GM19023 (cell line): ENCODE measurements at regions not wholly inside any gene's neighbourhood (a gene's known extent, or its start where the extent isn't known, plus 50 kb on each side); places are given as distances from the start of the nearest gene placed in this dataset.

ENCODE experiments used
- ATAC-seq: cut with Tn5 transposase; IDR thresholded peaks from one replicate; pipeline ENCODE4 v1.9.1; 2021; ENCODE audit warnings: mild to moderate bottlenecking, moderate library complexity; ENCODE audit not compliant: unreplicated experiment

DNA sequence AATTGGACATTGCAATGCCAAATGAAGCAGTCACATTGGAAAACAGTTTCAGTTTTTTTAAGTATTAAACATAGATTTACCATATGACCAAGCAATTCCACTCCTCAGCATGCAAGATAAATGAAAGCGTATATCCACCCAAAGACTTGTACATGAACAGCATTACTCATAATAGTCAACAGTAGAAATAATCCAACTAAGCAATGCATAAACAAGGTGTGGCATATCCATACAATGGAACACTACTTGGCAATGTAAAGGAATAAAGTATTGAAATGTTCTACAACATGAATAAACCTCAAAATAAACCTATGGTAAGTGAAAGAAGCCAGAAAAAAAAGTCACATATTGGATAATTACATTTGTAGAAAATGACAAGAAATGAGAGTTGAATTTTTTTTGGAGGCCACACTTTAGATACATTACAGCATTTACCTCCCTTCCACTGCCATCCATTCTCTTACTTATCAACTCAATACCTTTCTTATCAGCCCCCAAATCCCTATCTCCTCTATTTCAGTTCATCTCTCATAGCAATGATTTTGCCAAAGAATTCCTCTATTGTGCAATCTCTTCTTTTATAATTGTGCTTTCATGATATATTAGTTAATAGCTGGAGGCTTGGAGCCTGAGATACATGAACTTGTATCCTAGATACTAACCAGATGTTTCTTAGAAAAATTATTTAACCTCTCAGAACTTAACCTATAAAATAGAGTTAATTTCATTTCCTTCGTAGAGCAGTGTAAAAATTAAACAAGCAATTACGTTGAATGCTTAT lies 414.2 kb upstream of the C1orf87 start:
- ATAC-seq = no peak

DNA sequence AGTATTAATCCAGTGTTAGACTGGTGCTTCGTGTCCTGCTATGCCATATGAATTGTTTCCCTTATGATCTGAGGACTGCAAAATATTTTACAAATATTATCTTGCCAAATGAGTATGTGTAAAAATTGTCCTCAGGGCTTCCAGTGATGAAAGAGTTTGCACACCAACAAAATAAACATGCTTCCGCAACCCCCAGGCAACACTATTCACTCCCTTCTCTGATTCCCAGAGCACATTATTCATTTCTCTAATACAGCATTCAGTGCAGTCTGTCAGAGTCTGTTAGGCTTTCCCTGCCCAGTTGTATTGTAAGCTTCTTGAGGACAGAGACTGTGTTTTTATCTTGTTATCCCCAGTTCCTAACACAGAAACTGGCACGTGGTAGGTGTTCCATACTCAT lies 409.9 kb upstream of the C1orf87 start:
- ATAC-seq = no peak

DNA sequence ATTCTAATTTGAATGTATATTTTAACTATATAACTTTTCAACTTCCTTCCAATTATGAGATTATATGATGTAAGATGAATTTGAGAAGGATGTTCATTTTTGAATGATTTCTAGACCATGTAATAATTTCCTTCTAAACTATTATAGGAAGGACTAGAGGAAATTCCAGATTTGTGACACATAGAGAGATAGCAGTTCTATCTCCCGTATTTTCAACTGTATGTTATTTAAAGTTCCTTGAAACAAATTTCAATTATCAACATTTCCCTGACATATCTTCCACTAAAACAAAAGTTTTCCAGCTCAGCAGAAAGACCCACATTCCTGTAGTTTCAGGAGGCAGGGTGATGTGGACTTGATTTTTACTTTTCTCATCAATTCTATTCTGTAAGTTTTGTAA lies 396.7 kb upstream of the C1orf87 start:
- ATAC-seq = no peak

DNA sequence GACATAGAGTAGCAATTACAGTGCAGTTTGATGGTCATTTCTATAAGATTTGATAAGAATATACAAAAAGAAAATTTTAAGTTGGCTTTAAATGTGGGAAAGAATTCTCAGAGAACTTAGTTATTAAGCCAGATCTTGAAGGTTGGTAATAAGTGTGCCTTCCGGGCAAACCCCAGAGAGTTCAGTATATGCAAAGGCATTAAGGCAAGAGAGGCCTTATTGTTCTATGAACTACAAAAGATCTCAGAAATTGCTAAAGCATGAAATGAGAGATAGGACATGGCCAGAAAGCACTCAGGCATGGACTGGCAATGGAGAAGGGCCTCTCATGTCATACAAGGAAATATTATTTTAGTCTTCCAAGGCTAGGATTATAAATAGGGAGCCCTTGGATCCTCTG lies 390.2 kb upstream of the C1orf87 start:
- no peak for ATAC-seq

DNA sequence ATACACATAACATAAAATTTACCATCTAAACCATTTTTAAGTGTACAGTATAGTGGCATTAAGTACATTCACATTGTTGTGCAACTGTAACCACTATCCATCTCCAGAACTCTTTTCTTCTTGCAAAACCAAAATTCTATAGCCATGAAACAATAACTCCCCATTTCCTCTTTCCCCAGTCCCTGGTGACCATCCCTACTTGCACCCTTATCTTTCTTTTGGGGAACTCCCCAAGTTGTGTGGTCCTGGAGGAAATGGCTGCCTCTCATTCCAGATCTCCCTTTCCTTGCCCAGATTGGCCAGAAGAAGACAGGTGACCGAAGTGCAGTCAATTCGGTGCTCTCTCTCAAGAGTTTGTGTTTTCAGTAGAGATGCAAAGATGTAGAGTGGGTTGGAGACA lies 389.6 kb upstream of the C1orf87 start:
- ATAC-seq = no peak

DNA sequence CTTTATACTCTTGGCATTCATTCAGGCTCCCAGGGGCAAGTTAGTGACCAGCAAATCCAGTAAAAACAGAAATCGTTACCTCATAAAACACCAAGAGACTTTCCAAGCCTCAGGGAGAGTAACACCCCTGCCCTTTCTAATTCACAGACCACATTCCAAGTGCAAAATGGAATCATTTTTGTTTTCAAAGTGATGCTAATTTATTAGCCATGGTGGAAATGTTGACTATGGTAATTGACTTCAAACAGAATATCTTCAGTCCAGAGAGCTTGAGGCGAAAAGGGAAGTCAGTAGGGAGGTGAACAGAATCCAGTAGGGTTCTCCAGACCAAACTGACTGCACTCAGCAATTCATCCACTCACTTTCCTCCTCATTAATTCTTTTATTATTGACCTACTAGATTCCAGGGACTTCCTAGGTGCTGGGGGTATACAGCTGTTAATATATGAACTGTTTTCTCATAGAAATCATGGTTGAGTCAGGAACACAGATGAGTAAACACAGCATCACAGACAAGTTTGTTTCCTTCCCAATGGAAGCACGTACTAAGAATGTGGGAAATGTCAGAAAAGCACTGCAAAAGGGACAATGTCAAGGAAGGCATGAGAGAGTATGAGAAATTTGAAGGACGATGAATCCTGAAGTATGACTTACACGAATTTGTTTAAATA lies 388.5 kb upstream of the C1orf87 start:
- ATAC-seq = no peak

DNA sequence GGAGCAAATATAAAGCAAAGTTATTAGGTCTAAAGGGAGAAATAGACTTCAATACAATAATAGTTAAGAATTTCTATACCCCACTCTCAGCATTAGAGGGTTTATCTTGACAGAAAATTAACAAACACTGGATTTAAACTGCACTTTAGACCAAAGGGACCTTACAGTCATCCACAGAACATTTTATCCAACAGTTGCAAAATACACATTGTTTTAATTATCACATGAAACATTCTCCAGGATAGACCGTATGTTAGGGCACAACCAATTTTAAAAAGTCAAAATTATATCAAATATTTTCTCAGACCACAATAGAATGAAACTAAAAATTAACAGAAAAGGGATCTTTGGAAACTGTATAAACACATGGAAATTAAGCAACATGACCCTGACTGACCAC lies 384.5 kb upstream of the C1orf87 start:
- no peak for ATAC-seq

DNA sequence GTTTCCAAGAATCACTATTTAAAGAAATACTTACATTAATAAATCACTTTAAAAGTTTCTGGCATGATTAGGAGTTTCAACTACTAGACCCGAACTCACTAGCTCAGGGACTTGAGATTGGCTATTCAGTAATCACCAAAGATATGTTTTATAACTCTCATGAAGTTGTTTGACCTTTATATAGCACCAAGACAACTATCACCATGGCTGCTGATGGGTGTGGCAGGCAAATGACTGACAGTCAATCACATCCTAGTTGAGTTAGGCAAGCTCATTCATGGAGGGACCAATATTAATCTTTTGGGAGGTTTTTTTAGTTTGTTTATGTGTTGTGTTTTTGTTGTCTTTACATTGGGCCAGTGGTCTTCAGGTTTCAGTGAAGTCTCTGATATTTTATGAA lies 376.3 kb upstream of the C1orf87 start:
- no peak for ATAC-seq

DNA sequence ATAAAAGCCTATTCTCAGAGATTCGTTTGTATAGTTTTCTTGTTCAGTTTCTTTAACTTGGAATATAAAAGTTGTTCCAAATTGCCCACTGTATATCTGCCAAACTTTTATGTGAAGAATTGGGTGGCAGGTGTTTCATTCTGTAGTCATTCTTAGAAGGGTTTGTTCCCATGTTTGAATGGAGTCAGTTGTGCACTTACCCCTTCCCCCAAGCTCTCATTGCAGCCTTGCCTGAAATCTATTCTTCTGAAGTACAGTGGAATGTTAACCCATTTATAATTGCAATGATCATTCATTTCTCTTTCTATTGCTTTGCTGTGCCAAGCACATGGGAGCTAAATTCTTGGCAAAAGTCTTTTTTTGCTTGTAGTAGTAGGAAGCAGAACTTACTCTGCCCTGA lies 375.3 kb upstream of the C1orf87 start:
- ATAC-seq = no peak

DNA sequence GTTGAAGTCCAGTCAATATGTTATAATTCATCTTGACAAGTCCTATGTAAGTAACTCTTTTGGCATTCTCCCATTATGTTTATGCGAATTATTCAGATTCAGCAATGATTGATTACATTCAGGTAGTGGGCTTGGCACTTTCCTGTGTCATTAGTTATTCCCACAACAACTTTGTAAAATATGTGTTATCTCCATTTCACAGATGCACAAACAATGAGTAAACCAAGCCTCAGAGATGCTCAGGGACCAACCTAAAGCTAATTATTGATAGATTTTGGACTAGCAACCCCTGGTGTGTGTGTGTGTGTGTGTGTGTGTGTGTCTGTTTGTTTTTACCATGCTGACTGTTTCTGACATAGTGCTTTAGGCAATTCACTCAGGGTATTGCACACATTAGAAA lies 371.1 kb upstream of the C1orf87 start:
- no peak for ATAC-seq

DNA sequence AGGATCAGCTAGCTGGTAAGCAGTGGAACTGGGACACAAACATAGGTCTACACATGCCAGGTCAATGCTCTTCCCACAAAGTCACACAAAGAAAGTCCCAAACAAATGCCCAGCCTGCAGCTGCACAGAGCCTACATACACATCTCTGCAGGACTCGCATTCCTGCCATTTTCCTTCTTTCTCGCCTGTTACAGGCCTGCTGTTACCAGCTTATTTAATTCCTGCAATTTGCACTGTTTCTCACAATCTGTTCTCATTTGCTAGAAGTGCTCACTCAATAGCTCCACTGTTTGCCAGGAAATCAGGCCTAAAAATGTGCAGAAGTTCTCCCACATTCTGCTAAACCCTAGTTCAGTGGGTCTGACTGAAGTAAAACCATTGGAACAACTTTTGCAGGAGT lies 362.6 kb upstream of the C1orf87 start:
- no peak for ATAC-seq

DNA sequence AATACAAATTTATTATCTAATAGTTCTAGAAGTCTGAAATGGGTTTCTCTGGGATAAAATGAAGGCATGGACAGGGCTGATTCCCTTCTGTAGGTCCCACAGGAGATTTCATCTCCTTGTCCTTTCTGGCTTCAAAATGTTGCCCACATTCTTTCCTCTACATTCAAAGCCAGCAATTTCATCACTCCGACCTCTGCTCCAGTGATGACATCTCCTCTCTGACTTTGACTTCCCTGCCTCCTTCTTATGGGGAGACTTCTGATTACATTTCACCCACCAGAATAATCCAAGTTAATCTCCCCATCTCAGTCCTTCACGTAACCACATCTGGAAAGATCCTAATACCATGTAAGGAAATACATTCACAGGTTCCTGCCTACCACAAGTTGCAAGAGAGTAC lies 358.0 kb upstream of the C1orf87 start:
- ATAC-seq = no peak

DNA sequence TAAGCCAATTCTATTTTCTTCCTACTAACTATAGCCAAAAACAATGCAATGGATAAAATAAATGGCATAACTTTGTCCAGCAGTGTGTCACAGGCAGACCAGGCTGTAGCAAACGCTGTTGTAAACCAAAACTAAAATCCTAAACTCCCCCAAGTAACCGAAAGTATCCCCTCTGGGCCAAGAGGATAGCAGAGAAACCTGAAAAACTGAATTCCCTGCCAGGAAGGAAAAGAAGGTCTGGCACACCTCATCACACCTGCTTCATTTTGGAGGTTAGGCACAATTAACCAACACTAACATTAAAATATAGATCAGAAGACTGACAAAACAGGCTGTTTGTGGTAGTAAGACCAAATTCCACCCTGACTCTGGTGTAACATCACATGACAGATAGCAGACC lies 356.8 kb upstream of the C1orf87 start:
- ATAC-seq = no peak

DNA sequence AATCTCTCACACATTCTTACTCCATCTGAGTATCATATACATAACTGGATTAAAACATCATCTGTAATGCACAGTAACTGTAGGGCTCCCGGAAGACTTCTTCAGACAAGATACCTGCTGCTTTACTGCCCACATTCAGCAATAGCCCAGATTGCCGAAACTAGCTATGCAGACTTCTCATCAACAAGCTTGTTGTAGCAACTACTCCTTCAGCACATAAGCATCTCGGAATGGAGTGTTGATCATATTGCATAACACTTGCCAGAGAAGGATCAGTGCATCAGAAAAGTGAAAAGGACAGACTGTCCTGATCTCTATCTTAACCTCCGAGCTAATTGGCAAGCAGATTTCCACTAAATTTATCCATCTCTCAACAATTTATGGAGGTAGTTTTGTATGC lies 354.6 kb upstream of the C1orf87 start:
- ATAC-seq = no peak

DNA sequence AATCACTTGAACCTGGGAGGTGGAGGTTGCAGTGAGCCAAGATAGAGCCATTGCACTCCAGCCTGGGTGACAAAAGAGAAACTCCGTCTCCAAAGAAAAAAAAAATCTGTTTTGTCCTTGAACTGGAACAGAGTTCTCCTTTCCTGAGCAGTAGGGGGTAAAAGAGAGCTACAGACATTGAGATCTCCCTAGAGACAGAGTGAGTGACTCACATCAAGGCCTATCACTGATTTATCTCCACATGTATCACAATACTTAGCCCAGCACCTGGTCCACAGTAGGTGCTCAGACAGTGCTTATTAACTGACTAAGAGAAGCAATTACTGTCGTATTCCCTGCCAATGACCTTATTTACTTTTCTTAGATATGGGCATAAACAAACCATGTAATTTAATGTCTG lies 354.1 kb upstream of the C1orf87 start:
- ATAC-seq = no peak

DNA sequence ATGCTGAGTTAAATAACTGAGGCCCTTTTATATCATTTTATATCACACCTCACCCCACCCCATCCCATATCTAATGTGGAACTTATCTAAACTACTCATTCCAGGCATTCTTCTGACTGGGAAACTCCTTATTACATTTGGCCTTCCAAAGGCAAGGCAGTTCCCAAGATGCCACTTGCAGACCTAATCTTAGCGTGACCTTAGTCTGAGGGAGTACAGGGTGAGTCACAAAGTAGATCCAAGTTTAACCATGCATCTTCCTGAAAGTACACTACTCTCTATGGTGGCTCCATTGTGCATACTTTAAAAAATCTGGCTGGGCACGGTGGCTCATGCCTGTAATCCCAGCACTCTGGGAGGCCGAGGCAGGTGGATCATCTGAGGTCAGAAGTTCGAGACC lies 353.6 kb upstream of the C1orf87 start:
- ATAC-seq = no peak

DNA sequence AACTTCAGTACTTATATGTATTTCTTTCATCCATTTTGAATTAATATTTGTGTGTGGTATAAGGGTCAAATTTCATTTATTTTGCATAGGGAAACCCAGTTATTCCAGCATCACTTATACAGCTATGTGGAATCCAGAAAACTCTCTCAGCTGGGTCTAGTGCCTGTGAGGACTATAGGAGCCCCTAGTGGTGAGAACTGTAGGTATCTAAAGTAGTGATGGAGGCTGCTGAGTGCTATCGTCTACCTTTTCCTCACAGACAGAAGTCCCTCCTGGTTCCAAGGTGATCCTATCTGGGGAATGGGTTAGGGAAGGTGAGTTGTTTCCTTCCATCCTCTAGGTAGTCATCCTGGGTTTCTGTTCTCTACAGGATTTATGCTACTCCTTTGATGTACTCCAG lies 352.0 kb upstream of the C1orf87 start:
- ATAC-seq = peak; percentile 63

DNA sequence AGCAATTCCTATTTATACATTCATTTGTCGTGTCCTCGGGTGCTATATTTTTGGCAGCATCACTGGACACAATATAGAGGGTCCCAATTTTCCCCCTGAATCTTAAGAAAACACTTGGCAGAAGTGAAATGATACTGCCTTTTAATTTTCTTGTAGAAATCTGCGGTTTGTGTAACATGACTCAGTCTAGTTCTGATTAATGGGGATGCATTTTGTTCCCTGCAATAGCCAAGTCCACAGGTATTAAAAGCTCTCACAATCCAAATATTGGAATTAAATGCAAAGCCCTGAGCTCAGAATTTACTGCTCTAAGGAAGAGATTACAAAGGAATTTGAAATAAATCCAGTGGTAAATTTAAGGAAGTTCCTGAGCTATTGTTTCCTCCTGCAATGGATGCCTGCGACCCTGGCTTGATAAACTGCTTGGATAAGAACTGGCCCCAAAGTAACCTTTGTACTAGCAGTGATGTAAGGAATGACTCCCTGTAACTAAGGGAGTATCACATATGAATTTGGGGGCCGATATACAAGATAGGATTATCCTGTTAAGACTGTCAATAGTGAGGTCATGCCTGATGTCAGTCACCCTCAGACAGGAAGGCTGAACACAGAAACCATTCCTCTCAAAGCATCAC lies 349.7 kb upstream of the C1orf87 start:
- no peak for ATAC-seq

DNA sequence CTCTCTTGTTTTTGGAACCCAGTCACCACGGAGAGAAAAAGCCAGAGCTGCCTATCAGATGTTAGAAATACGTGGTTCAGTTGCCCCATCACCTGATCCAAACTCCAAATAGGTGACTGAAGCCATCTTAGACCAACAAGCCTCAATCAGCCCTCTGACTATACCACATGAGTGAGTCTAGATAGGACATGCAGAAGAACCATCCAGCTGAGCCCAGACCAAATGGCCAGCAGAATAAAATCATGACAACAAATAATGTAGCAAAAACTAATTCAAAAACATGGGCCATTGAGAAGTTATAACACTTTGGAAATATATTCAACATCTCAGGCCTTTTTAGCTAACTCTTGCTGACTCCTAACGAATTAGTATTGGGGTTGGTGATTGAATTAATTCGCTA lies 348.4 kb upstream of the C1orf87 start:
- ATAC-seq = no peak

DNA sequence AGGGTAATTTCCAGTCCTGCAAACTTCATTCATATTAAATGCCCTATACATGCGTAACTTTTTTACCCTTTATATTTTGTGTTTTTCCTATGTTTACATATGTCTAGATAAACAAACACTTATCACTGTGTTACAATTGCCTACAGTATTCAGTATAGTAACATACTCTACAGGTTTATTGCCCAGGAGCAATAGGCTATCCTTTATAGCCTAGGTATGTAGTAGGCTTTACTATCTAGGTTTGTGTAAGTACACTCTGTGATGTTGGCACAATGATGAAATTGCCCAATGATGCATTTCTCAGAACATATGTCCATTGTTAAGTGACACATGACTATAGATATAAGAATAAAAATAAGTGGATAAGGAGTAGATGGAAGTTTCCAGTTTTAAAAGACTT lies 345.5 kb upstream of the C1orf87 start:
- no peak for ATAC-seq

DNA sequence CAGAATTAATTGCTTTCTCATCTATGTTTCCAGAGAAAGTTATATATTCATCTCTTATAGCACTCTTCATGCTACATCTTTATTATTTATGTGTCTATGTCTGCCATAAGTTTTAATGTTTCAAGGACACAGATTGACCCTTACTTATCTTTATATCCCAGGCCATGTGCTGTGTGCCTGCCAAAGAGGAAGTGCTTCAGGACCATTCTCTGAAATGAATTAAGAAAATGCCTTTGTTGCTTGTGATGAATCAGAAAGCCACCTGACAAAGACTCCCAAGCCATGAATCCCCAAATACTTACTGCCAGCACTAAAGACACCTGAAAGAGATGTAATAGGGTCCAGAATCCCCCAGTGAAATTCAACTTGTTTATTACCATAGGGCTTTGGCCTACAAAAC lies 342.1 kb upstream of the C1orf87 start:
- no peak for ATAC-seq

DNA sequence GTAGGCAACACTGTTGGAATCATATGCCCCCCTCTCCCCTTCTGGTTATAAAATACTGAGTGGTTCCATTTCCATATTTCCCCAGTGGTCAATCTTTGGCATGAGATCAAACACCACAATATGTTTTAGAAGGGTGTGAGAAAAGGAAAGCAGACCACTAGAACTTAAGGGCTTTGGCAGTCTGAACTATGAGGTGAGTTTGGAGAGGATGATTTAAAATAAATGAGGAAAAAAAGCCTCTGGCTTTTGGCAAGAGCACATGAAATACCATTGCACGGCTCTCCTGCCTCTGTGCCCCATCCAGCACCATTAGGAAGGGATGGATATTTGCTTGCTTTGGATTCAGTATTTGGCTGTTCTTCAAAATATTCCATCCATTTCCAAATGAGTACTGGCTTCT lies 339.5 kb upstream of the C1orf87 start:
- ATAC-seq = no peak
